Lung (tissue), 11 donors: ENCODE measurements at regions not wholly inside any gene's neighbourhood (a gene's known extent, or its start where the extent isn't known, plus 50 kb on each side); places are given as distances from the start of the nearest gene placed in this dataset.

Source experiments
- ATAC-seq: fragments of 200-7000 bp; cut with Tn5 transposase; one replicate; pipeline ENCODE4 v1.9.1; 2020; ENCODE audit warnings: moderate number of reproducible peaks; ENCODE audit not compliant: insufficient read depth, low FRiP score
- DNase-seq, 3 donors: peaks; one replicate each; pipeline ENCODE4 v3.0.0-alpha.2; 2013 to 2017
- H3K27ac ChIP-seq, 2 donors: one replicate each; pipeline ENCODE4 v1.5.1; 2013; ENCODE audit warnings: mild to moderate bottlenecking in 2 of 2, moderate library complexity in 2 of 2, control low read depth in 1 of 2, inconsistent platforms in 1 of 2, low read depth in 1 of 2, low read length in 1 of 2
- H3K27me3 ChIP-seq, 3 donors: one replicate each; pipeline ENCODE4 v1.5.1; 2013; ENCODE audit warnings: low read length in 2 of 3; ENCODE audit not compliant: control insufficient read depth in 3 of 3, insufficient read depth in 3 of 3
- H3K36me3 ChIP-seq, 4 donors: one replicate each; pipeline ENCODE4 v1.5.1; 2013; ENCODE audit warnings: low read length in 4 of 4, mild to moderate bottlenecking in 1 of 4, moderate library complexity in 1 of 4; ENCODE audit not compliant: control insufficient read depth in 4 of 4, insufficient read depth in 4 of 4
- H3K4me1 ChIP-seq, 5 donors: one replicate each; pipeline ENCODE4 v1.5.1; 2013; ENCODE audit warnings: low read length in 5 of 5, mild to moderate bottlenecking in 2 of 5, moderate library complexity in 1 of 5; ENCODE audit not compliant: control insufficient read depth in 5 of 5, insufficient read depth in 5 of 5
- H3K4me3 ChIP-seq: one replicate; pipeline ENCODE4 v1.5.1; 2013; ENCODE audit warnings: mild to moderate bottlenecking, control low read depth, moderate library complexity
- H3K9ac ChIP-seq, 2 donors: one replicate each; pipeline ENCODE4 v1.5.1; 2013; ENCODE audit warnings: low read length in 2 of 2, control low read depth in 1 of 2; ENCODE audit not compliant: insufficient read depth in 1 of 2
- H3K9me3 ChIP-seq, 4 donors: one replicate each; pipeline ENCODE4 v1.5.1; 2013; ENCODE audit warnings: low read length in 3 of 4, mild to moderate bottlenecking in 1 of 4, moderate library complexity in 1 of 4; ENCODE audit not compliant: control insufficient read depth in 4 of 4, insufficient read depth in 3 of 4
- WGBS, 2 donors: extraction: QIAGEN DNeasy Blood & Tissue Kit; methylation state at CpG; one replicate each; pipeline ENCODE4 v1.1.7; 2013; 5-methylcytosine and 5-hydroxymethylcytosine counted together
- TF ChIP-seq, protein P1 (sequence below): IDR thresholded peaks from 2 replicates; pipeline ENCODE4 v1.5.1; 2012; ENCODE audit warnings: mild to moderate bottlenecking; ENCODE audit errors: control extremely low read depth, extremely low read depth
- donor health status: control.
- donor health status: control.
- donor health status: Bipolar disorder and iron deficiency.
- donor health status: healthy.
- donor health status: DM: yes; HTN: yes; CAD: no.

- 85 to 90% methylated on average over 13 of the region's 13 CpGs for WGBS, 2 donors
- H3K27ac ChIP-seq, result no peak overlapping the region
- no peaks in the 10 kb centered on the region for H3K9me3 ChIP-seq
- ATAC-seq (no peak), DNase-seq (no peak)
- H3K36me3 ChIP-seq, result no peaks in the 10 kb centered on the region
- H3K4me1 ChIP-seq, result no peaks in the 10 kb centered on the region
- no peak overlapping the region for H3K4me3 ChIP-seq
- H3K27me3 ChIP-seq, result no peaks in the 10 kb centered on the region
- no peak overlapping the region for H3K9ac ChIP-seq
- TF ChIP-seq, protein P1, sequence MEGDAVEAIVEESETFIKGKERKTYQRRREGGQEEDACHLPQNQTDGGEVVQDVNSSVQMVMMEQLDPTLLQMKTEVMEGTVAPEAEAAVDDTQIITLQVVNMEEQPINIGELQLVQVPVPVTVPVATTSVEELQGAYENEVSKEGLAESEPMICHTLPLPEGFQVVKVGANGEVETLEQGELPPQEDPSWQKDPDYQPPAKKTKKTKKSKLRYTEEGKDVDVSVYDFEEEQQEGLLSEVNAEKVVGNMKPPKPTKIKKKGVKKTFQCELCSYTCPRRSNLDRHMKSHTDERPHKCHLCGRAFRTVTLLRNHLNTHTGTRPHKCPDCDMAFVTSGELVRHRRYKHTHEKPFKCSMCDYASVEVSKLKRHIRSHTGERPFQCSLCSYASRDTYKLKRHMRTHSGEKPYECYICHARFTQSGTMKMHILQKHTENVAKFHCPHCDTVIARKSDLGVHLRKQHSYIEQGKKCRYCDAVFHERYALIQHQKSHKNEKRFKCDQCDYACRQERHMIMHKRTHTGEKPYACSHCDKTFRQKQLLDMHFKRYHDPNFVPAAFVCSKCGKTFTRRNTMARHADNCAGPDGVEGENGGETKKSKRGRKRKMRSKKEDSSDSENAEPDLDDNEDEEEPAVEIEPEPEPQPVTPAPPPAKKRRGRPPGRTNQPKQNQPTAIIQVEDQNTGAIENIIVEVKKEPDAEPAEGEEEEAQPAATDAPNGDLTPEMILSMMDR, result no peak
Observed at GRCh38 chr11:98069861-98070260, 950.9 kb upstream of the CNTN5 start.

GRCh38 chr11:98090861-98091505 lies 929.8 kb upstream of the CNTN5 start:
- DNase-seq (peak in 2 of 3 donors; percentile 6 to 57), ATAC-seq (no peak)
- TF ChIP-seq, protein P1, result no peak
- 84 to 91% methylated on average over 3 of the region's 3 CpGs for WGBS, 2 donors
- Histone ChIP-seq H3K27me3 (no peaks in the 10 kb centered on the region), H3K9me3 (peaks cover 0 to 2% (median 0%) of the 10 kb centered on the region in 4 donors), H3K9ac (no peak overlapping the region), H3K36me3 (no peaks in the 10 kb centered on the region), H3K4me1 (peaks cover 0 to 5% (median 0%) of the 10 kb centered on the region in 5 donors), H3K27ac (peak overlapping the region in 1 of 2 donors; percentile 9), H3K4me3 (no peak overlapping the region)

DNA sequence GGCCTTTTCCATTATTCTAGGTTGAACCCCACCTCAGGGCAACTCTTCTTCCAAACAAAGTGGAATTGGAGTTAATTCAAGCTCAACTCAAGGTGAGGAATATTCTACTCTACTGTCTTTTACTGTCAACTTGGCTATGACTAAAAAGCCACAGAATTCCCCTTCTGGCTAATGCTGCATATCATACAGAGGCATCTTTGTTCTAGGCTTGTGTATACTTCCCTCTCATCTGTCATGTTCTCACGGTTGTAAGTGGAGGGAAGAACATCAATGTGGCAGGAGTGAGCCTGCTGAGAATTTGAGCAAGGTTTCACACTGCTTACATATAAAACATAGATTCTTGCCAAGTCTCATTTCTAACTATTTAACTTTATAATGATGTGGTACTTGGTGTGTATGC lies 921.4 kb upstream of the CNTN5 start:
- H3K9ac ChIP-seq, result no peak overlapping the region
- TF ChIP-seq, protein P1, result no peak
- H3K27ac ChIP-seq, result no peak overlapping the region
- DNase-seq (no peak), ATAC-seq (no peak)
- 44 to 50% methylated on average over 1 of the region's 1 CpG for WGBS, 2 donors
- peaks cover 0 to 2% (median 0%) of the 10 kb centered on the region in 4 donors for H3K9me3 ChIP-seq
- no peaks in the 10 kb centered on the region for H3K4me1 ChIP-seq
- H3K27me3 ChIP-seq, result no peaks in the 10 kb centered on the region
- no peaks in the 10 kb centered on the region for H3K36me3 ChIP-seq
- H3K4me3 ChIP-seq, result no peak overlapping the region

- no peaks in the 10 kb centered on the region for H3K9me3 ChIP-seq
- no peaks in the 10 kb centered on the region for H3K4me1 ChIP-seq
- no peak overlapping the region for H3K27ac ChIP-seq
- 69 to 76% methylated on average over 2 of the region's 2 CpGs for WGBS, 2 donors
- TF ChIP-seq, protein P1, result no peak
- no peaks in the 10 kb centered on the region for H3K27me3 ChIP-seq
- DNase-seq, result no peak
- no peaks in the 10 kb centered on the region for H3K36me3 ChIP-seq
- no peak for ATAC-seq
- no peak overlapping the region for H3K9ac ChIP-seq
- no peak overlapping the region for H3K4me3 ChIP-seq
Observed at GRCh38 chr11:98100689-98101088, 920.1 kb upstream of the CNTN5 start.
